Fibroblast of skin of right quadriceps (primary cell): ENCODE measurements at regions not wholly inside any gene's neighbourhood (a gene's known extent, or its start where the extent isn't known, plus 50 kb on each side); places are given as distances from the start of the nearest gene placed in this dataset.
"Not testable (repeated sequence)": the region's sequence is repeated elsewhere in the genome, so short reads cannot be mapped to it uniquely, and the experiment has no call there.

Experiments
- DNase-seq: peaks from one replicate; pipeline ENCODE4 v3.0.0-alpha.2; 2013

GRCh38 chr5:113652161-113652560 lies 138.7 kb downstream of the YTHDC2 start:
- DNase-seq: no peak

- no peak for DNase-seq
Measured at GRCh38 chr5:113654828-113655227, 141.3 kb downstream of the YTHDC2 start.

GRCh38 chr5:113660206-113660605 lies 146.7 kb downstream of the YTHDC2 start:
- no peak for DNase-seq

GRCh38 chr5:113660706-113661250 lies 147.3 kb downstream of the YTHDC2 start:
- no peak for DNase-seq

GRCh38 chr5:113663879-113664541 lies 150.5 kb downstream of the YTHDC2 start:
- DNase-seq: peak; percentile 27

- DNase-seq: no peak
Measured at GRCh38 chr5:113673041-113673440, 159.5 kb downstream of the YTHDC2 start.

GRCh38 chr5:113675166-113675565 lies 161.7 kb downstream of the YTHDC2 start:
- no peak for DNase-seq

GRCh38 chr5:113678202-113678601 lies 164.7 kb downstream of the YTHDC2 start:
- DNase-seq: no peak

GRCh38 chr5:113678924-113679575 lies 165.6 kb downstream of the YTHDC2 start:
- peak; percentile 31 for DNase-seq

- DNase-seq: no peak
Measured at GRCh38 chr5:113680534-113680933, 167.0 kb downstream of the YTHDC2 start.

GRCh38 chr5:113682497-113683136 lies 169.1 kb downstream of the YTHDC2 start:
- peak; percentile 6 for DNase-seq

GRCh38 chr5:113683211-113683610 lies 169.7 kb downstream of the YTHDC2 start:
- DNase-seq: no peak

- no peak for DNase-seq
Measured at GRCh38 chr5:113686599-113686998, 173.1 kb downstream of the YTHDC2 start.

- no peak for DNase-seq
Measured at GRCh38 chr5:113689647-113690046, 176.2 kb downstream of the YTHDC2 start.

GRCh38 chr5:113692466-113692865 lies 179.0 kb downstream of the YTHDC2 start:
- no peak for DNase-seq

- DNase-seq: no peak
Measured at GRCh38 chr5:113692891-113693457, 179.5 kb downstream of the YTHDC2 start.

GRCh38 chr5:113693701-113694100 lies 180.2 kb downstream of the YTHDC2 start:
- no peak for DNase-seq

- no peak for DNase-seq
Measured at GRCh38 chr5:113694576-113694975, 181.1 kb downstream of the YTHDC2 start.

- no peak for DNase-seq
Measured at GRCh38 chr5:113703266-113703665, 189.8 kb downstream of the YTHDC2 start.

- no peak for DNase-seq
Measured at GRCh38 chr5:113705657-113706056, 192.2 kb downstream of the YTHDC2 start.

GRCh38 chr5:113713051-113713450 lies 199.6 kb downstream of the YTHDC2 start:
- DNase-seq: no peak

GRCh38 chr5:113715921-113716320 lies 202.4 kb downstream of the YTHDC2 start:
- DNase-seq: not testable (repeated sequence)

- DNase-seq: no peak
Measured at GRCh38 chr5:113719549-113719948, 206.1 kb downstream of the YTHDC2 start.

- no peak for DNase-seq
Measured at GRCh38 chr5:113721171-113721570, 207.7 kb downstream of the YTHDC2 start.
